Uterus (tissue), 3 donors: ENCODE measurements at regions not wholly inside any gene's neighbourhood (a gene's known extent, or its start where the extent isn't known, plus 50 kb on each side); places are given as distances from the start of the nearest gene placed in this dataset.
"Not testable (repeated sequence)": the region's sequence is repeated elsewhere in the genome, so short reads cannot be mapped to it uniquely, and the experiment has no call there.

Experiments used
- DNase-seq, 2 donors: peaks; one replicate each; pipeline ENCODE4 v3.0.0-alpha.2; 2019 to 2020
- H3K27ac ChIP-seq, 2 donors: fragments of 200-600 bp; sonication (generic); 1 replicate in 1 of 2; 2 replicates in 1 of 2; pipeline ENCODE4 v1.5.1; 2016 to 2018
- H3K27me3 ChIP-seq, 2 donors: fragments of 200-600 bp; sonication (generic); one replicate each; pipeline ENCODE4 v1.5.1; 2018 to 2019; ENCODE audit warnings: control low read depth in 1 of 2
- H3K36me3 ChIP-seq, 2 donors: fragments of 200-600 bp; sonication (generic); one replicate each; pipeline ENCODE4 v1.5.1; 2019; ENCODE audit warnings: control low read depth in 1 of 2
- H3K4me1 ChIP-seq, 2 donors: fragments of 200-600 bp; sonication (generic); one replicate each; pipeline ENCODE4 v1.5.1; 2018 to 2019; ENCODE audit warnings: control low read depth in 1 of 2
- H3K4me3 ChIP-seq, 2 donors: fragments of 200-600 bp; sonication (generic); 1 replicate in 1 of 2; 2 replicates in 1 of 2; pipeline ENCODE4 v1.5.1; 2018 to 2019; ENCODE audit warnings: mild to moderate bottlenecking in 1 of 2
- H3K9me3 ChIP-seq, 2 donors: fragments of 200-600 bp; sonication (generic); one replicate each; pipeline ENCODE4 v1.5.1; 2019; ENCODE audit warnings: control low read depth in 1 of 2
- CTCF ChIP-seq, 4 experiments: fragments of 200-600 bp in 2 of 4; fragments of 450-650 bp in 2 of 4; sonication (generic) in 2 of 4; IDR thresholded peaks; one replicate each; pipeline ENCODE4 v1.5.1; 2016 to 2019; ENCODE audit warnings: antibody characterized with exemption in 4 of 4, mild to moderate bottlenecking in 2 of 4, moderate library complexity in 1 of 4
- POLR2A ChIP-seq, 2 donors: fragments of 450-650 bp; IDR thresholded peaks; one replicate each; pipeline ENCODE4 v1.6.1; 2016; ENCODE audit warnings: antibody characterized with exemption in 2 of 2, mild to moderate bottlenecking in 1 of 2, moderate library complexity in 1 of 2
- intact Hi-C: fragments of 100-400 bp; cut with DNase I; formaldehyde crosslinking; loops from one replicate; pipeline ENCODE4 v1.15.1; 2023; ENCODE audit warnings: low total_unique reads
- donor health status: DM: yes; HTN: yes; CAD: no.

- Histone ChIP-seq H3K4me3 (no peak overlapping the region), H3K27me3 (no peaks in the 10 kb centered on the region), H3K9me3 (no peaks in the 10 kb centered on the region), H3K27ac (no peak overlapping the region), H3K36me3 (no peaks in the 10 kb centered on the region), H3K4me1 (no peaks in the 10 kb centered on the region)
- intact Hi-C loops = no loop called here
- TF ChIP-seq CTCF (IDR thresholded peaks at IDR 0.05) (no peak), POLR2A (IDR thresholded peaks at IDR 0.05) (no peak)
- DNase-seq = no peak
These were observed 754.7 kb downstream of the DHX35 start for GRCh38 chr20:39716796-39717341.

GRCh38 chr20:39713076-39713840, 751.1 kb downstream of the DHX35 start:
- H3K27ac ChIP-seq = no peak overlapping the region
- intact Hi-C loops = no loop called here
- no peak for TF ChIP-seq CTCF (IDR thresholded peaks at IDR 0.05)
- no peak for TF ChIP-seq POLR2A (IDR thresholded peaks at IDR 0.05)
- no peaks in the 10 kb centered on the region for H3K27me3 ChIP-seq
- no peaks in the 10 kb centered on the region for H3K4me1 ChIP-seq
- H3K9me3 ChIP-seq = no peaks in the 10 kb centered on the region
- H3K36me3 ChIP-seq = no peaks in the 10 kb centered on the region
- no peak overlapping the region for H3K4me3 ChIP-seq
- no peak for DNase-seq

GRCh38 chr20:39706184-39706663, 744.1 kb downstream of the DHX35 start:
- TF ChIP-seq POLR2A (IDR thresholded peaks at IDR 0.05) = no peak
- no peak for TF ChIP-seq CTCF (IDR thresholded peaks at IDR 0.05)
- H3K9me3 ChIP-seq = no peaks in the 10 kb centered on the region
- intact Hi-C loops = no loop called here
- no peaks in the 10 kb centered on the region for H3K27me3 ChIP-seq
- peaks cover 0 to 9% of the 10 kb centered on the region in 2 donors for H3K4me1 ChIP-seq
- H3K4me3 ChIP-seq = no peak overlapping the region
- peak; percentile 24 for DNase-seq
- H3K27ac ChIP-seq = no peak overlapping the region
- H3K36me3 ChIP-seq = no peaks in the 10 kb centered on the region

DNA sequence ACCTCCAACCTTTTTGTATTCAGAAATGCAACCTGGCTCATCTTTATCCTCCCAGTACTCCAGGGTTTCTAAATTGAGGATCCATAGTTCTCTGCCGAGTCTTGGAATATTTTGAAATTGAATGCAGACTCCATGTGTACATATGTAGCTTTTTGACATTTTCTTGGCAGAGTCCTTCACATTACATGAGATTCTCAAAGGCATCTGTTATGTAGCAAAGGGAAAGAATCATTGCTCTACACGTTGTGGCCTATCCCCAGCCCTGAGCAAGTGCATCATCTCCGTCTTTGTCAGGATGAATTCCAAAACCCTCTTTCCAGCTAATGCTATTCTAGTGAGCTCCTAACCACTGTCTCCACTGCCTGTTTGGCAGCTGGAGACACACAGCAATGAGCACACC, 742.9 kb downstream of the DHX35 start:
- intact Hi-C loops = no loop called here
- H3K4me3 ChIP-seq = no peak overlapping the region
- no peaks in the 10 kb centered on the region for H3K36me3 ChIP-seq
- no peaks in the 10 kb centered on the region for H3K9me3 ChIP-seq
- TF ChIP-seq CTCF (IDR thresholded peaks at IDR 0.05) = no peak
- no peak for TF ChIP-seq POLR2A (IDR thresholded peaks at IDR 0.05)
- H3K27me3 ChIP-seq = no peaks in the 10 kb centered on the region
- H3K27ac ChIP-seq = no peak overlapping the region
- DNase-seq = no peak
- peaks cover 0 to 9% of the 10 kb centered on the region in 2 donors for H3K4me1 ChIP-seq

DNA sequence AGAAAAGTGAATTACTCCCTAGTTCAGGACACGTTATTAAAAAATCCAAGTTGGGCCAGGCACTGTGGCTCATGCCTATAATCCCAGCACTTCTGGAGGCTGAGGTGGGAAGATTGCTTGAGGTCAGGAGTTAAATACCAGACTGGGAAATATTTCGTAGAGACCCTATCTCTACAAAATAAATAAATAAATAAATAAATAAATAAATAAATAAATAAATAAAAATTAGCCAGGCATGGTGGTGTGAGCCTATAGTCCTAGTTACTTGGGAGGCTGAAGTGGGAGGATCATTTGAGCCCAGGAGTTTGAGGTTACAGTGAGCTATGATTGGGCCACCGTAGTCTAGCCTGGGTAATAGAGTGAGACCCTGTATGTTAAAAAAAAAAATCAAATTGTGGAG, 741.2 kb downstream of the DHX35 start:
- H3K27me3 ChIP-seq, H3K36me3 ChIP-seq, H3K4me3 ChIP-seq, DNase-seq, H3K27ac ChIP-seq, intact Hi-C loops, H3K4me1 ChIP-seq, H3K9me3 ChIP-seq: not testable (repeated sequence)
